Renal cortical epithelial cell (primary cell): ENCODE measurements at regions not wholly inside any gene's neighbourhood (a gene's known extent, or its start where the extent isn't known, plus 50 kb on each side); places are given as distances from the start of the nearest gene placed in this dataset.

Experiments used
- DNase-seq: peaks from one replicate; pipeline ENCODE4 v3.0.0-alpha.2; 2011; ENCODE audit warnings: low read depth

DNA sequence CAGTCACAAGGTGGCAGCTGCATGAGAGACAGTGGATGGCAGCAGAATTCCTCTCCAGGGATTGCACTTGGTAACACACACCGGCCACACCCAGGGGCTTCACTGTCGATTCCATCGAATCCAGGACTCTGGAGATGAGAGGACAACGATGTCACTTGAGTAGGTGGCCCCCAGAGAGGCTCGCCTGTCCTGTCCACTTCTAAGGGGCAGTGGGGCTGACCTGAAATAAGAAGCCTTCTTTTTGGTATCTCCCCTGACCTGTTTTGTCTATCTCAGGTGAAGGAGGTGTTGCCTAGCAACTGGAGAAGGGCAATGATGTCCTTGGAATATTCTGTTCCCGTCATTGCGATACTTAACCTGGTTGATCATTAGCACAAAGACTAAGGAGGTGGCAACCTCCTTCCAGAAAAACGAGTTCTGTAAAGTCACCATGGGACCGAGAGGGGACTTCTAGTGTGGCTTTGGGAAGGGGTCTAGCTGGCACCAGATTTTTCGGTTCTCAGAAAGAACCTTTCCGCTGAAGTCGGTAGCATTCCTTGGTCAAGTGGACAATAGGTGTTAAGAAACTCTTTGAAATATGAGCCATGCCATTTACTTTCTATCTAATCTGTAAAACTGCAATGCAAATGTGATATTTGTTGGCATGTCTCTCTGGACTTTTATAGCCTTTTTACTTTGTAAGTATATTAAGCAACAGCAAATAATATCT lies 85.2 kb upstream of the TMPRSS2 start:
- no peak for DNase-seq

DNA sequence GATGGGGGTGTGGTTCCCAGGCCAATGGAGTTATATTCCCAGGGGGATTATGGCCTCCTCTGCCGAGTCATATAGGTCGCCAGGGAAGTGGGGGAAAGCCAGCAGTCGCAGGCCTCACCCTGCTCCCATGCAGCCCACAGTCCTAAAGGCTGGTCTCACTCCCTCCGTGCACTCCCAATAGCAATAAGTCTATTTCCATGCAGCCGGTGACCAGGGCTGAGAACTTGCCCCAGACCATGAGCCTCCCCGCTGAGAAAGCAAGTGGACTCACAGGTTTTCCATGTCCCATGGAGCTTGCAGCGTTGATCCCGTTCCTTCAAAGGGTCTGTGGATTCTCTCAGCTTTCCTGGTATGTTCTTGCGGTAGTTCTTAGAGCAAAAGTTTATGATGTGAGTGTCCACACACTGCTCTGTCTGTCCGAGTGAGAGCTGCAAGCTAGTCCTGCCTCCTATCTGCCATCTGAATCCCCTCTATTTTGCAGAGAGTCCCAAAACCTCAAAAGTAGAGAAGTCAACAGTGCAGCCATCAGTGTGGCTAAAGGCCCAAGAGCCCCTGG lies 81.7 kb upstream of the TMPRSS2 start:
- no peak for DNase-seq

DNA sequence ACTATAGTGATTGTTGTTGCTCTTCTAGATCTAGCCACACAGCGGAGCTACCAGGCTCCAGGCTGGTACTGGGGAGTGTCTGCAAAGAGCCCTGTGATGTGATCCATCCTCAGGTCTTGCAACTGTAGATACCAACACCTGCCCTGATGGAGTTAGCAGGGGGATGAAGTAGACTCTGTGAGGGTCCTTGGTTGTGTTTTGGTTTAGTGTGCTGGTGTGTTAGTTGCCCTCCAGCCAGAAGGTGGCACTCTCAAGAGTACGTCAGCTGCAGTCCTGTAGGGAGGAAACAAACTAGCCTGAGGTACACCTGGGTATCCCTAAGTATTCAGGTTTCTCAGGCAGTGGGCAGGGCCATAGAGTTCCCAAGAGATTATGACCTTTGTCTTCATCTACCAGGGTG lies 81.2 kb upstream of the TMPRSS2 start:
- no peak for DNase-seq

DNA sequence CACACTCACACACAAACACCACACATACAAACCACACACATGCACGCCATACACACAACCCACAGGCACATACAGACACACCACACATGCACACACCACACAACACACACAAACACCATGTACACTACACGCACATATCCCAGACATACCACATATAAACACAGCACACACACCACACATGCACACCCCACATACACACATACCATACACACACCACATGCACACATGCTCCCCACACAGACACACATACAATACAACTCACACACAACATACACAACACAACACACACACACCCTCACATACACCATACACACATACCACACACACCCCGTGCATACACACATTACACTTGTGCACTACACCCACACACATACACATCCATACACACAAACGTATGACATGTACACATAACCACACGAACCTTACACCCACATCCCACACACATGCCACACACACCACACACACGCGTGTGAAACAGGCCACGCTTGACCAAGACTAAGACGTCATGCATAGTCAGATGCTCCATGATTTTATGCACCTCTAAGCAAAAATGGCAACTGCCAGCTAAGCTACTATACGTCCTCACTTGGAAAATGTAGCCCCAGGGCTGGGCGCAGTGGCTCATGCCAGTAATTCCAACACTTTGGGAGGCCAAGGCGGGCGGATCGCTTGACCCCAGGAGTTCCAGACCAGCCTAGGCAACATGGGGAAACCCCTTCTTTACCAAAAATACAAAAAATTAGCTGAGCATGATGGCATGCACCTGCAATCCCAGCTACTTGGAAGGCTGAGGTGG lies 77.4 kb upstream of the TMPRSS2 start:
- DNase-seq, result peak; percentile 10

DNA sequence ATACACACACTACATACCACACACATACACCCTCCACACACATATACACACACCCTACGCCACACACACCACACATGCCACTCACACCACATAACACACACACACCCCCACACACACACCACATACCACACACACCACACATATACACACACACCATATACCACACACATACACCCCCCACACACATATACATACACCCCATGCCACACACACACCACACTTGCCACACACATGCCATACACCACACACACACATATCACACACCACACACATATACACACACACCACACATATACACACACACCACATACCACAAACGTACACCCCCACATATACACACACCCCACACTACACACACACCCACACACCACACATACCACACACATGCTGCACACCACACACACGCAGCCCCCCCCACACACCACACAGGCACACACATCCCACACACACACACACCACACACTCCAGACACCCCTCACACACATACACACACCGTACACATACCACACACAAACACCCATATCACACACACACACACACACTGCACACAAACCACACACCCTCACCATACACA lies 76.7 kb upstream of the TMPRSS2 start:
- DNase-seq, result no peak

DNA sequence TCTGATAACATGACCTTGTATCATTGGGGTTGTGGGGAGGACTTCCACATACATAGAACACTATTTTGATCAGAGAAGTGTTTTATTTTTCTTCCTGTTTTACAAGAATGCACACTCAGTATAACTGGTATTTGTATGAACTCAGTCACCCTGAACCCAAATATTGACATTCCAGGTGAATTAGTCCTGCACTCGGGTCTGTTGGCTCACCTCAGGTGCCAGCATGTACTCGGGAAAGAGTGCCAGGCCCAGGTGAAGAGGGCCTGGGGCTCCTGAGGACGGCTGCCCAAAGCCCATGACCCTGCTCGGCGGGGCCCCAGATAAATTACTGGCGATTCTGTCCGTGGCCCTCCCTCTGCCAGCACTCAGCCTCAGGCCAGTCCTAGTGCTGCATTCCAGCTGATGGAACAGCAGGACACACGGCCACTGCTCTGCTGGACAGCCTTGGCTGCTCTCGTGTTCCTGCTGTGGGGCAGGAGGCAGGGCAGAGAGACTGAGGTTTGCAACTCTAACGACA lies 75.4 kb upstream of the TMPRSS2 start:
- peak; percentile 79 for DNase-seq

DNA sequence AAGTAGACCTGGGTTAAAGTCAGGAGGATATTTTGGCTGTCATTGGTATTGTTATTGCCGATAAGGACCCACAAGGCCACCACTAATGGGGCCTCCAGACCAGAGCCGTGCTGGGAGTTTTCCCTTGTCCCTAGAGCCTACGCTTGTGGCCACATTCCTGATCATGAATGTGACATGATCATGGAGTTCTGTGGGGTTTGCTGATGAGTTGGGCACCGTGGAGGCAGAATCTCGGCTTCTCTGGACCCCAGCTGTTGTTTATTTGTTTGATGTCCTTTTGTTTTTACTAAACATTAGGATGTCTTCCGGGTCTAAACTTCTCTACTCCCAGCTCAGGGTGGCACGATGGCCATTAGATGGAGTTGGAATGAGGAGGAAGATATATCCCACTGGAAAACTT lies 74.9 kb upstream of the TMPRSS2 start:
- no peak for DNase-seq

DNA sequence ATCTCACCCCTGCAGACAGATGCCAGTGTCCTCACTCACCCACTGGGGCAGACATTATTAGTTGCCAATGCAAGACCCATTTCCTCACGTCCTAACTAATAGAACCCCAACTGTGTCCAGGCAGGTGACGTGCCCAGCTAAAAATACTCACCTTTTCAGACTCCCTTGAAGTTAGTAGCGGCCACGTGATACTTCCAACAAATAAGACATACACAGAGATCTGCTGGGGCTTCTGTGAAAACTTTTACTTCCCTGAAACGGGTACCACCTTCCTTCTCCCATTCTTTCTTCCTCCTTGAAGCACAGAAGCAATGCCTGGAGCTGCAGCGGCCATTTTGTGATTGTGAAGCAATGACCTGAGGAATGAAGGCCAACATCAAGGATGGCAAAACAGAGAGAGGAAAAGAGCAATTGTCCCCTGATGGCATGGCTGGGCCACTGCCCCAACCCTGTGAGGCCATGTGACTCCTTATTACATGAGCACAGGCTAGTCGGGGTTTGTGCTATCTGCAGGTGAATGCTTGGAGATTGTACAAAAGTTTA lies 74.4 kb upstream of the TMPRSS2 start:
- no peak for DNase-seq

DNA sequence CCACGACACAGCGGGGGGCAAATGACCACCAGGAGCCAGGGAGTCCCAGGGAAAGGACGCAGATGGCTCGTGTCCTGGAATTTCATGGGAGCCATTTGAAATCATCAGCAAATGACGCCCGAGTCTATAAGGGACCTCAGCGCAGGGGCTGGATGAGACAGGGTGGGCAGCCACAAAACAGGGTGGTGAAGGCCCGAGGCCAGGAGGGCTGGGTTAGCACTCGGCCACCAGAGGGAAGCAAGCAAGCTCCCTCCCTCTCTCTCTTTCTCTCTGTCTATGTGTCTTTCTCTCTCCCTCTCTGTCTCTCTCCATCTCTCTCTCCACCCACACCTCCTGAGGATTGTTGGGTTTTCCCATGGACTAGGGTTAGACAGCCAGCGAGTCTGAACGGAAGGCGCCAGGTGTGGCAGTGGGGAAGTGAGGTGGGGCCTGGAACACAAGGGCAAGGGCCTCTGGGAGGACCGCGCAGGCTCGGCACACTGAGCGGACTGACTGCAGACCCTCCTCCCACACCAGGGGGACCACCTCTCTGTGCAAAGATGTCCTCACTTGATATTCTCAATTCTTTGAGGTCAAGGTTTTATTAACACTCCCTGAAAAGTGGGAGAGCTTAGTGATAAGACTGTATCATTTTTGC lies 73.8 kb upstream of the TMPRSS2 start:
- no peak for DNase-seq

DNA sequence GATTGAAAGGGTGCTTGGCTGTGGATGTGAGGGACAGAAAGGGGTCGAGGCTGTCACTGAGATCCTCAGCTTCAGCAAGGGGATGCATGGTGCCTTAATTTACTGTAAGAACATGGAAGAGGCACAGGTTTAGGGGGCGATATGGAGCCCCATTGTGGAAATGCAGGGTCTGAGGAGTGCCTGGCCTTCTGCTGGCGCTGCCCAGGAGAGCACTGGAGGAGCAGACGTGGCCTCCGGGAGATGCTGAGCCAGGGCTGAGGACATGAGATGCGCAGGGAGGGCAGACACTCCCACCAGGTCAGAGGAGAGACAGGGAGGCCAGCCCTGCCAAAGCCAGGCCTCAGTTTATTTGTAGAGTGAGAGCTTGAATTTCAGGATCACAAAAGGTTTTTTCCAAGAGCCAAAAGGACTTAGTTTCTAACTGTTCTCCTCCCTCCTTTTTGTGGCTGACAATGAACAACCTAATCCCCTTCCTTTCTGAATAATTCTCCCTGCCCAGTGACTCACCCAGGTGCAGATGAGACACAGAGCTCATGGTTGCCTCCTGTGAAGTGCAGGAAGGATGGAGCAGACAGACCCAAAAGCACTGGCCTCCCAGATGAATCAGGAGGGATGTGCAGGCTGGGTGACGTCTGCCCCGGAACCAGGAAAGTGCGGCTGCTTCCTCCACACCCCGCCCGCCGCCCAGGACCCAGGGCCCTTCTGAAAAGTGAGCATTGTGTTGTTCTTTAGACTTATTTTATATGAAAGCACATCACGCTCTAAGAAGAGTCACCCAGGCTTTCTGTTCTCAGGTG lies 73.0 kb upstream of the TMPRSS2 start:
- peak; percentile 18 for DNase-seq

DNA sequence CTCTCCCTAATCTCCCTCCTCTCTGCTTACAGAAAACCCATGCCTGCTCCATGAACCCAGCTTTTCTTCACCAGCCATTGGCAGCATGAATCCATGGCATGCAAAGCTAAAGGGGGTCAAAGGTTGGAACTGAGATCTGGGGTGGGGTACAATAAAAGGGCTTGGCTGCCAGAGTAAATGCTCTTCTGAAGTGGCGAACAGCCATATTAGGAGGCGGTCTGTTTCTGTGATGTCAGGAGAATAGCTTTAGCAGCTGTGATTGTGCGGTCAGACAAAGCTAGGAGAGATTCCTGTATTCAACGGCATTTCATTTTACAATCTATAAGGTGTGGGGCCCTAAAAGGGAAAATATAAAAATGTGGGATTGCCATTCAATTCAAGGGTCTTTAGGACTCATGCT lies 71.7 kb upstream of the TMPRSS2 start:
- DNase-seq, result no peak

DNA sequence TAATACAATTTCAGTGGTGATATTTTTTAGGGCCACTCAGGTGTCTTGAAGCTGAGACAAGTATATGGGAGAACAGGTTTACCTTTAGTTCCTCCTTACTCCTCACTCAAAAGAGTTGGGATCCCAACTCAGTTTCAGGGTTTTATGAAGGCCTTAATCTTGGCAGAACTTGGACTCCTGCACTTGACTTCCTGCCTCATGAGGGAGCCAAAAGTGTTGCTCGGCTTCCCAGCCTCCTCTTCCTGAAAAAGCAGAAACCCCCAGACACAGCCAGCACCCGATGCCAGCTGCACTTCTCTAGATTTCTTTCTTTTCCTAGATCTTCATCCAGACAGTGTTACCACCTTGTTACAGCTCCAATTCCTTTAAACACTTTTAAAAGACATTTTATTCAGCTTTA lies 70.8 kb upstream of the TMPRSS2 start:
- no peak for DNase-seq

DNA sequence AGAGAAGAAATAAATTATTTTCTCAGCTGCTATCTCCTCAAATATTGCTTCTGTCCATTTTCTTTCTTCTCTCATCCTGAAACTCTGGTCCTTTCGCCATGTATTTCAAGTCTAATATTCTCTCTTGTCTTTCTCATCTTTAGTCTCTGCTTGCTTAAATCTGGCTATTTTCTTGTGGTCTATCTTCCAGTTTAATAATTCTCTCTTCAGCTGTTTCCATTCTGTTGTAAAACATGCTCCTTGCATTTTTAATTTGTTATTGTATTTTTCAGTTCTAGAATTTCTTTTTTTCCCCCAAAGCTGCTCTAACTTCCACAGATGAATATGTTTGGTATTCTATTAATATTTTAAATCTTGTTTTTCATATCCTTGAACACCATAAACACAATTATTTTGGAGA lies 70.1 kb upstream of the TMPRSS2 start:
- DNase-seq, result no peak

DNA sequence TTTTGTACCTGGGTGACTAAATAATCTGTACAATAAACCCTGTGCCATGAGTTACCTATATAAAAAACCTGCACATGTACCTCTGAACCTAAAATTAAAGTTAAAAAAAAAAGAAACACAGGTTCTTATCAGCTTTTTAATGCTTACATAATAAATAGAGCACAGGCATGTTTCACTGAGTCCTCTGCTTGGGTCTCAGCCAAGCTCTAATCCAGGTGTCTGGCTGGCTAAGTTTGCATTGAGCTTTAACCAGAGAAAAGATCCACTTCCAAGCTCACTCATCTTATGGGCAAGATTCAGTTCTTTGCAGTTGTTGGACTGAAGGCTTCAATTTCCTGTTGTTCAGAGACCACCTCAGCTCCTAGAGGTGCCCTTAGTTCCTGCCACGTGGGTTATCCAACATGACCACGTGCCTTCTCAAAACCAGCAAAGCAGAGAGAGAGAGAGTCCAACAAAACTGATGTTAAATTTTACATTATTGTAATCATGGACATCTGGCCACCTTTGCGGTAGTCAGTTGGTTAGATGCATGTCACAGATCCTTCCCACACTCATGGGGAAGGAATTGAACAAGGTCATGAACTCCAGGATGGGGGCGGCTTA lies 68.2 kb upstream of the TMPRSS2 start:
- DNase-seq, result no peak

DNA sequence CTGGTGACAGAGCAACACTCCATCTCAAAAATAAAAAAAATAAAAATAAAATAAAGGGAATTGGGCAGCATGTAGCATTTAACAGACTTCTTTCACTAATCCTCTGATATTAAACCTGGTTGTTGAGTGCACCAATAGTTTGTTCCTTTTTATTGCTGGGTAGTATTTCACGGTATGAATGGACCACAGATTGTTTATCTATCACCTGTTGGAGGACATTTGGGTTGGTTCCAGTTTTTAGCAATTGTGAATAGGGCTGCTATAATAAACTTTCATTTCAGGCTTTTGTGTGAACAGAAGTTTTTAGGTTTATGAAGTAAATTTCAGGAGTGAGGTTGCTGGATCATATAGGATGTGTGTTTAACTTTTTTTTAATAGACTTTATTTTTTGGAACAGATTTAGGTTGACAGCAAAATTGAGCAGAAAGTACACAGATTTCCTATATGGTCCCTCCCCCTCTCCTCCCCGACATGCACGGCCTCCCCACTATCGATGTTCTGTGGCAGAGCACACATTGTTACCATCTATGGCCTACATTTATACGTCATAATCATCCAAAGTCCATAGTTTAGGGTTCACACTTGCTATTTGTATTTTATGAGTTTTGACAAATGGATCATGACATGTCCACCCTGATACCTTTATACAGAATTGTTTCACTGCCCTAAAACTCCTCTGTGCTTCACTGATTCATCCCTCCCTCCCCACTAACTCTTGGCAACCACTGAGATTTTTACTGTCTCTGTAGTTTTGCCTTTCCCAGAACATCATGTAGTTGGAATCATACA lies 66.1 kb upstream of the TMPRSS2 start:
- DNase-seq, result no peak

DNA sequence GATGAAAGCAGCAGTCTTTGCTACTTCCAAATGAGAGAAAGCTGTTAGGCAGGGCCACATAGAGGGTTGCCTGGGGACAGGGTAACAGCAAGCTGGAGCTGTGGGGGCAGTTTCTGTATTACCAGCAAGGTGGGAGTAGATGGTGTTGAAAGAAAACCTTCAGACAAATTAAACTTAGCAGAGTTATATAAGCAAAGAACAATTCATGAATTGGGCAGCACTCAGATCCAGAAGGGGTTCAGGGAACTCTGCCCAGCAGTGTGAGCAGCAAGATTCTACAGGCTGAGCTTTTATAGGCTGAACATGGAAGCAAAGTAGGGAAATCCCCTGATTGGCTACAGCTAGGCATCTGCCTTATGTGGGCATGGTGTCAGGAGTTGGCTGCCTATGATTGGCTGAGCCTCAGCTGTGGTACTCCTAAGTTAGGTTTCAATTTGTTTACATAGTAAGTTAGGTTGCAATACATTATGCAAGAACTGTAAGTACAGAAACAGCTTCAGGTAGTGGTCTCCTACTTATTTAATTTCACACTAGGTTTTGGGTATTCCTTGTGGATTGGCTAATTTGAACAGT lies 64.1 kb upstream of the TMPRSS2 start:
- no peak for DNase-seq

DNA sequence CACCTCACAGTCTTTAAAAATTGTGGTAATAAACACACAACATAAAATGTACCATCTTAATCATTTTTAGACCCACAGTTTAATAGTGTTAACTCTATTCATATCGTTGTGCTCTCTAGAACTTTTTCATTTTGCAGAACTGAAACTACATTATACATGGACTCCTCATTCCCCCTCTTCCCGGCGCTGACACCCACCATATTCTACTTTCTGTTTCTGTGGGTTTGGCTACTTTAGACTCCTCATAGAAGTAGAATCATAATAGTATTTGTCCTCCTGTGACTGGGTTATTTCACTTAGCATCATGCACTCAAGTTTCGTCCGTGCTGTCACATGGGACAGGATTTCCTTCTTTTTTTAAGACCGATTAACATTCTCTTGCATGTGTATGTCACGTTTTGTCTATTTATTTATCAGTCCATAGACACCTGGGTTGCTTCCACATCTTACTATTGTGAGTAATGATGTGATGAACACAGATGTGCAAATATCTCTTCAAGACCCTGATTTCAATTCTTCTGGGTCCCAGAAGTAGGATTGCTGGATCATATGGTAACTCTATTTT lies 62.9 kb upstream of the TMPRSS2 start:
- DNase-seq, result no peak

DNA sequence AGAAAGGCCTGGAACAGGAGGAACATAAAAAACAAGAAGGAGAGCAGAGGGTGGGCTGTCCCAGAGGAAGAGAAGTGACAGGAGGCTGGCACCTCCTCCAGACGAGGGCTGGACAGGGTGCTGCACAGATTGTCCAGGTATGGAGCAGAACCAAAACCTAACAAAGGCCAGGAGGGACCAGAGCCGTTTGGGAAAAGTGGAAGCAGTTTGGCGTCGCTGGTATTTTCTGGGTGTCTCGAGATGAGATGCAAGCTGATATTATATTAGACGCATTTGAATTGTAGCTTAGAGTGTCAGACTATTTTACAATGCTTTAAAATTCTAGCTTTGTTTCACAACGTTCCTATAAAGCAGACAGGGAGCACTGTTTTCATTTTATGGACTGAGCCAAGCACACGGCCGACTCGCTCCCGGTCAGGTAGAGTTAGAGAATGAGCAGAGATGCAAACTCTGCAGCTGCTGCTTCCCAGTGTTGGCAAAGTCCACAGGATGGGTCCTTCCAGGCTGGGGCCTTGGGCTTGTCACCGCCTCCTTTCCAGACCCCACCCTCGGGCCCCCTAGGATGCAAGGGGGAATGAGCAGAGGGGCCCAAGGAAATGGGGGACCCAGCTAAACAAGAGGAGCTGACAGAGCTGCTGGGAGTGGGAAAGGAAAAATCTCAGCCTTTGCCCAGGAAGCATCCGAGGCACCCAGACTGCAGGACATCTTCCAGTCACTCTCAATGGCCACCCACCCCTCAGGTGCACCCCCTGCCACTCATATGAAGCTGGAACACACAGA lies 60.8 kb upstream of the TMPRSS2 start:
- no peak for DNase-seq
